ENCODE measurements at regions not wholly inside any gene's neighbourhood (a gene's known extent, or its start where the extent isn't known, plus 50 kb on each side); places are given as distances from the start of the nearest gene placed in this dataset.
"Not testable (repeated sequence)": the region's sequence is repeated elsewhere in the genome, so short reads cannot be mapped to it uniquely, and the experiment has no call there.

- no peaks in the 10 kb centered on the region for H3K4me1 ChIP-seq
- H3K9me3 ChIP-seq = no peaks in the 10 kb centered on the region
- TF ChIP-seq POLR2A (IDR thresholded peaks at IDR 0.05) = no peak
- TF ChIP-seq, protein P1, sequence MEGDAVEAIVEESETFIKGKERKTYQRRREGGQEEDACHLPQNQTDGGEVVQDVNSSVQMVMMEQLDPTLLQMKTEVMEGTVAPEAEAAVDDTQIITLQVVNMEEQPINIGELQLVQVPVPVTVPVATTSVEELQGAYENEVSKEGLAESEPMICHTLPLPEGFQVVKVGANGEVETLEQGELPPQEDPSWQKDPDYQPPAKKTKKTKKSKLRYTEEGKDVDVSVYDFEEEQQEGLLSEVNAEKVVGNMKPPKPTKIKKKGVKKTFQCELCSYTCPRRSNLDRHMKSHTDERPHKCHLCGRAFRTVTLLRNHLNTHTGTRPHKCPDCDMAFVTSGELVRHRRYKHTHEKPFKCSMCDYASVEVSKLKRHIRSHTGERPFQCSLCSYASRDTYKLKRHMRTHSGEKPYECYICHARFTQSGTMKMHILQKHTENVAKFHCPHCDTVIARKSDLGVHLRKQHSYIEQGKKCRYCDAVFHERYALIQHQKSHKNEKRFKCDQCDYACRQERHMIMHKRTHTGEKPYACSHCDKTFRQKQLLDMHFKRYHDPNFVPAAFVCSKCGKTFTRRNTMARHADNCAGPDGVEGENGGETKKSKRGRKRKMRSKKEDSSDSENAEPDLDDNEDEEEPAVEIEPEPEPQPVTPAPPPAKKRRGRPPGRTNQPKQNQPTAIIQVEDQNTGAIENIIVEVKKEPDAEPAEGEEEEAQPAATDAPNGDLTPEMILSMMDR (IDR thresholded peaks at IDR 0.05) = no peak
- ATAC-seq = no peak
- no peaks in the 10 kb centered on the region for H3K36me3 ChIP-seq
- no peaks in the 10 kb centered on the region for H3K27me3 ChIP-seq
- DNase-seq = no peak
- no peak overlapping the region for H3K4me3 ChIP-seq
- 46% methylated on average over 2 of the region's 2 CpGs for WGBS (ENCODE audit: insufficient coverage, low coverage, low lambda C conversion rate, missing lambda C conversion rate)
- no peak overlapping the region for H3K27ac ChIP-seq
- intact Hi-C loops (cut with DNase I) = no loop called here
These were observed 295.8 kb upstream of the TBL1XR1 start for GRCh38 chr3:177493091-177493490.

DNA sequence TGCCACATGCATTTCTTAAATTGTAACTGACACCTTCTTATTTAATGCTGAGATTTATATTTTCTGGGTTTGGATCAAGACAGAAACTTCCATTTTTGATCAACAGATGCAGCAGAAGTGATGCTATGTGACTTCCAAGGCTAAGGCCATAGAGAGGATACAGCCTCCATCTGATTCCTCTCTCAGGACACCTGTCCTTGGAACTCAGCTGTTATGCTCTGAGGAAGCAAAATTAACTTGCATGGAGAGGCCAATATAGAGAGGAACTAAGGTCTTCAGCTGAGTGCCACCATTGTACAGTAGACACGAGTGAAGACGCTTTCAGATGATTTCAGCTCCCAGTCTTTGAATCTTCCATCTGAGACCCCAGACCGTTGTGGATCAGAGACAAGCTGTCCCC, 296.9 kb upstream of the TBL1XR1 start:
- ATAC-seq = no peak
- intact Hi-C loops (cut with DNase I) = no loop called here
- Histone ChIP-seq H3K4me3 (no peak overlapping the region), H3K27me3 (no peaks in the 10 kb centered on the region), H3K9me3 (no peaks in the 10 kb centered on the region), H3K27ac (no peak overlapping the region), H3K4me1 (no peaks in the 10 kb centered on the region), H3K36me3 (no peaks in the 10 kb centered on the region)
- no peak for TF ChIP-seq POLR2A (IDR thresholded peaks at IDR 0.05)
- TF ChIP-seq, protein P1 (IDR thresholded peaks at IDR 0.05) = no peak
- no peak for DNase-seq
- 96% methylated on average over 3 of the region's 3 CpGs for WGBS (ENCODE audit: insufficient coverage, low coverage, low lambda C conversion rate, missing lambda C conversion rate)

GRCh38 chr3:177495566-177495965, 298.3 kb upstream of the TBL1XR1 start:
- no peaks in the 10 kb centered on the region for H3K9me3 ChIP-seq
- H3K4me3 ChIP-seq = no peak overlapping the region
- ATAC-seq = no peak
- no peak overlapping the region for H3K27ac ChIP-seq
- no peak for DNase-seq
- peaks cover 0 to 9% (median 2%) of the 10 kb centered on the region in 4 donors for H3K4me1 ChIP-seq
- intact Hi-C loops (cut with DNase I) = no loop called here
- no peaks in the 10 kb centered on the region for H3K36me3 ChIP-seq
- no peaks in the 10 kb centered on the region for H3K27me3 ChIP-seq
- TF ChIP-seq, protein P1 (IDR thresholded peaks at IDR 0.05) = no peak
- no peak for TF ChIP-seq POLR2A (IDR thresholded peaks at IDR 0.05)

GRCh38 chr3:177498037-177498857, 301.0 kb upstream of the TBL1XR1 start:
- 74% methylated on average over 5 of the region's 5 CpGs for WGBS (ENCODE audit: insufficient coverage, low coverage, low lambda C conversion rate, missing lambda C conversion rate)
- no peak for DNase-seq
- ATAC-seq = no peak

DNA sequence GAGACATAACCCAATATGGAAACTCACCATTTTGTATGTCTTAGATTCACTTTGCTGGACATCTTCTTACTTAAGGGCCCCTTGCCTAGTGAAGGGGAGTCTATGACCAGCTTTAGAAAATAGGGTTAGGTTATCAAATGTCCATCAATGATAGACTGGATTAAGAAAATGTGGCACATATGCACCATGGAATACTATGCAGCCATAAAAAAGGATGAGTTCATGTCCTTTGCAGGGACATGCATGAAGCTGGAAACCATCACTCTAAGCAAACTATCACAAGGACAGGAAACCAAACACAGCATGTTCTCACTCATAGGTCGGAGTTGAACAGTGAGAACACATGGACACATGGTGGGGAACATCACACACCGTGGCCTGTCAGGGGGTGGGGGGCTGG, 301.8 kb upstream of the TBL1XR1 start:
- DNase-seq; ATAC-seq; intact Hi-C loops (cut with DNase I); H3K4me1 ChIP-seq; H3K9me3 ChIP-seq; H3K4me3 ChIP-seq; H3K36me3 ChIP-seq; H3K27me3 ChIP-seq: not testable (repeated sequence)
- peak overlapping the region in 1 of 3 donors; percentile 79 for H3K27ac ChIP-seq
- WGBS (ENCODE audit: insufficient coverage, low coverage, low lambda C conversion rate, missing lambda C conversion rate) = 92% methylated on average over 2 of the region's 2 CpGs

More at GRCh38 chr3:177498037-177498857, 301.0 kb upstream of the TBL1XR1 start:
- no peaks in the 10 kb centered on the region for H3K27me3 ChIP-seq
- H3K9me3 ChIP-seq = no peaks in the 10 kb centered on the region
- intact Hi-C loops (cut with DNase I) = no loop called here
- H3K36me3 ChIP-seq = no peaks in the 10 kb centered on the region
- H3K4me1 ChIP-seq = peaks cover 0 to 9% (median 2%) of the 10 kb centered on the region in 4 donors
- no peak overlapping the region for H3K4me3 ChIP-seq
- TF ChIP-seq POLR2A (IDR thresholded peaks at IDR 0.05) = no peak
- TF ChIP-seq, protein P1 (IDR thresholded peaks at IDR 0.05) = no peak
- H3K27ac ChIP-seq = no peak overlapping the region
